ENCODE measurements at regions not wholly inside any gene's neighbourhood (a gene's known extent, or its start where the extent isn't known, plus 50 kb on each side); places are given as distances from the start of the nearest gene placed in this dataset.
A peak's percentile ranks its signal among the peaks of the same experiment; 100 is the strongest.

- DNase-seq (ENCODE audit: low read depth in 4 of 4, low spot score in 1 of 4) = no peak
Observed at GRCh38 chr3:72189339-72189738, 404.4 kb upstream of the PROK2 start.

GRCh38 chr3:72188536-72188935, 403.6 kb upstream of the PROK2 start:
- DNase-seq (ENCODE audit: low read depth in 4 of 4, low spot score in 1 of 4) = no peak

GRCh38 chr3:72187131-72187530, 402.2 kb upstream of the PROK2 start:
- no peak for DNase-seq (ENCODE audit: low read depth in 4 of 4, low spot score in 1 of 4)

GRCh38 chr3:72186400-72186855, 401.5 kb upstream of the PROK2 start:
- DNase-seq (ENCODE audit: low read depth in 4 of 4, low spot score in 1 of 4) = no peak

- DNase-seq (ENCODE audit: low read depth in 4 of 4, low spot score in 1 of 4) = peak in 2 of 4 experiments; percentile 31 to 47
Observed at GRCh38 chr3:72185549-72186399, 400.8 kb upstream of the PROK2 start.

GRCh38 chr3:72183489-72183888, 398.5 kb upstream of the PROK2 start:
- no peak for DNase-seq (ENCODE audit: low read depth in 4 of 4, low spot score in 1 of 4)

GRCh38 chr3:72182206-72182605, 397.3 kb upstream of the PROK2 start:
- DNase-seq (ENCODE audit: low read depth in 4 of 4, low spot score in 1 of 4) = no peak

- no peak for DNase-seq (ENCODE audit: low read depth in 4 of 4, low spot score in 1 of 4)
Observed at GRCh38 chr3:72181251-72181650, 396.3 kb upstream of the PROK2 start.

- DNase-seq (ENCODE audit: low read depth in 4 of 4, low spot score in 1 of 4) = no peak
Observed at GRCh38 chr3:72180405-72180804, 395.5 kb upstream of the PROK2 start.

GRCh38 chr3:72179107-72179464, 394.1 kb upstream of the PROK2 start:
- DNase-seq (ENCODE audit: low read depth in 4 of 4, low spot score in 1 of 4) = no peak

- no peak for DNase-seq (ENCODE audit: low read depth in 4 of 4, low spot score in 1 of 4)
Observed at GRCh38 chr3:72178463-72179106, 393.6 kb upstream of the PROK2 start.

- no peak for DNase-seq (ENCODE audit: low read depth in 4 of 4, low spot score in 1 of 4)
Observed at GRCh38 chr3:72177075-72178050, 392.4 kb upstream of the PROK2 start.

GRCh38 chr3:72176537-72177041, 391.6 kb upstream of the PROK2 start:
- no peak for DNase-seq (ENCODE audit: low read depth in 4 of 4, low spot score in 1 of 4)

- no peak for DNase-seq (ENCODE audit: low read depth in 4 of 4, low spot score in 1 of 4)
Observed at GRCh38 chr3:72175296-72175858, 390.4 kb upstream of the PROK2 start.

GRCh38 chr3:72174890-72175289, 389.9 kb upstream of the PROK2 start:
- no peak for DNase-seq (ENCODE audit: low read depth in 4 of 4, low spot score in 1 of 4)

GRCh38 chr3:72174040-72174439, 389.1 kb upstream of the PROK2 start:
- DNase-seq (ENCODE audit: low read depth in 4 of 4, low spot score in 1 of 4) = no peak

- no peak for DNase-seq (ENCODE audit: low read depth in 4 of 4, low spot score in 1 of 4)
Observed at GRCh38 chr3:72171946-72172345, 387.0 kb upstream of the PROK2 start.

- no peak for DNase-seq (ENCODE audit: low read depth in 4 of 4, low spot score in 1 of 4)
Observed at GRCh38 chr3:72171463-72171881, 386.5 kb upstream of the PROK2 start.

GRCh38 chr3:72169561-72170472, 384.9 kb upstream of the PROK2 start:
- no peak for DNase-seq (ENCODE audit: low read depth in 4 of 4, low spot score in 1 of 4)

- no peak for DNase-seq (ENCODE audit: low read depth in 4 of 4, low spot score in 1 of 4)
Observed at GRCh38 chr3:72169120-72169519, 384.2 kb upstream of the PROK2 start.
